ENCODE measurements at regions not wholly inside any gene's neighbourhood (a gene's known extent, or its start where the extent isn't known, plus 50 kb on each side); places are given as distances from the start of the nearest gene placed in this dataset.

DNA sequence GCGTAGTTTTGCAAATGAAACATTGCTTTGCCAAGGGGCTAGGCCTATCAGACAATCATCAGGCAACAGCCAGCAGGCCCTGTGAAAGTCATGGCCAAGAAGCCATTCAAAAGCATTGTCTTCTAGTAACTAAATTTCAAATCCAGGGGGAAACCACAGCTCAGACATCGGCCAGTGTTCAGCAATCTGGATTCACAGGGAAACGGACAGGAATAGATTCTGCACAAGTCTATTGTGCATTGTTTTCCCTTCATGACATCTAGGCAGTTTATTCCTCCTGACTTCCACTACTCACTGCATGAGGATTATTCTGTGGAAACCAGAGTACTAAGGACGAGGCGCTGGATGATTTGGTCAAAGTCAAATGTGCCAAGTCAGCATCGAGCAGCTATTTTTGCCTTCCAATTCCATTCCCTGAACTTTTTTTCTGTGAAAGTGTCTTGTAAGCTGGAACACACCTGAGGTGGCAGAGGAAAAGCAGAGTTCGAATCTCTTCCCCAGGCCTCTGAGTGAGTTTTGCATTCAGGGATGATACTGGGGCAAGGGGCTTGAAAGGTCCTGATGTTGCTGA lies 75.4 kb downstream of the VCPKMT start:
- no peak for DNase-seq

GRCh38 chr14:50041980-50042379 lies 74.4 kb downstream of the VCPKMT start:
- DNase-seq: no peak

DNA sequence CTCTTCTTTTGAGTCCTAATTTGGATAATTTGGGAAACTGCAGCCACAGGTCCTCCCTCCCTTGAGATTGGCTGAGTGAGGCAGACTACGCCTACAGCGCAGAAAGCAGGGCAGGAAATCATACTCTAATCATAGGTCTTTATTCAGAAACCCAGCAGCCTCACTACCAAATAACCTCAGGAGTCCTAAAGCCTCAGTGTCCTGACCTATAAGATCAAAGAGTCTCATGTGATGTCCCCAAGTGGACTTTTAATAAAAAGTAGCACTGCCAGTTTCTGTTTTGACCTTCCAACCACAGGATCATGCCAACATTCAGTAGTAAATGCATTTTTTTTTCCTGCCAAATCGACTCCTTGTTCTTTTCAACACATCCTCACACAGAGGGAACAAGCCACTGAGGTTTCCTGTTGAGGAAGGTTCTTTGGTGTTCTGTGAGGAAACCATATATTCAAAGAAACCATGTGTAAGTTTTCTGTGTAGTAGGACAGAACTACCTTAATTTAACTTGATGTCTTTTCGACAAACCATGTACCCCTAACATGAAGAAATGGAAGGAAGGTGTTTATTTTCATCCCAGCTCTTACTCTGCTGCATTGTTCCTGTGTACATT lies 72.2 kb downstream of the VCPKMT start:
- DNase-seq: no peak

DNA sequence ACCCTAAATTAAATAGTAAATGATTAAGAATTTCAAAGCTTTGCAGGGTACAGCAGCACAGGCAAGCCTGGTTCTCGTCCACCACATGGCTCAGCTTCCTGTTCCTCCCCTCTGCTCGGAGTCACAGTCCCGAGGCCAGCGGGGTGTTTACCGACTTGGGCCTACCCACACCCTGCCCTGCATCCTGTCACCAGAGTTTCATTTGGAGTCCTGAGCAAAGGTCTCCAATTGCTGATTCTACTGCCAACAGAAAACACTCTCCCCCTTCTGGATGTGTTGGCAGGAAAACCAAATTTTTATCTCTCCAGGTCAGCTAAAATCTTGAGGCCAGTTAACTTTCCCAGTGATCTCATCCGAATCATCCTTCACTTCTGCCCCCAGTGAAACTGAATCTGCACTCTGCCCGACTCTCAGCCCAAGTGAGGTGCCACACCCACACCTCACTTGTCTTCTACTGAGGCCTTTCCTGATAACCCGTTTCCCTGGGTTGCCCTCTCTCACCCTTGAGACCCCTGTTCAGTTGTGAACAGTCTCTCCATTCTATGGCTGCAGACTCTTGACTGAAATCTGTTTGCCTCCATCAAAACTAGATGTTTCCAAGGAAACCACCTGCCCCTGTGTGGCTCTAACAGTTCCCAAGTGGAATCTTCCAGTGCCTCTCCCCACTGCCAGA lies 71.2 kb downstream of the VCPKMT start:
- DNase-seq: no peak

DNA sequence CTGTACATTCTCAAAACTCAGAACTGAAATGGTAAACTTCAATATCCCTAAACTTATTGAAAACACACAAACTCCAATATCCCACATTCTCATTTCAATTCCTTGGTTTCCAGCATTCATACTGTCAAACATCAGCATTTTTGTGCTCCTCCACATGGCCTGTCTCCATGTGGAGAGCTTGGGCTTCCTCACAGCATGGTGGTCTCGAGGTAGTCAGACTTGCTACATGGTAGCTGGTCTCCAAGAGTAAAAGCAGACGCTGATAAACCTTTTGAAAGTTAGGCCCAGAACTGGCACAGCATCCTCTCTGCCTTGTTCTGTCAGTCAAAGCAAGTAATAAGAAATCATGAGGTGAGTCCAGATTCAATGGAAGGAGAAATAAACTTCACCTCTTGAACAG lies 70.5 kb downstream of the VCPKMT start:
- DNase-seq: no peak

DNA sequence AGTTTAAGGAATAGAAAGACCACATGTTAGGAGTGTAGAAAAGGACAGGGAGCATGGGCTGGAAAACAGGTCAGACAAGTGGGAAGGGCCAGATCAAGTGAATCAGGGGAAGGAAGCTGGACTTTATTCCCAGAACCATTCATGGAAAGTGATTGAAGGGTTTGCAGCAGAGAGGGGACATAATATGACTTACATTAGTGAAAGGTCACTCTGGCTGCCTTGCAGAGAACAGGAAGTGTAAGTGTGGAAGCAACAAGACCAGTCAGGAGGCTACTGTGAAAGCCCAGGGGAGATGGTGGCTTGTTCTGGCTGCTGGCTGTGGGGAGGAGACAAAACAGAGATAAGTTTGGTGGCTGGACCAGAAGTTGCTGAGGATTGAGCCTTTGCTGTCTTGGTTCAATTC lies 69.1 kb downstream of the VCPKMT start:
- DNase-seq: no peak

- no peak for DNase-seq
These were observed 67.3 kb downstream of the VCPKMT start for GRCh38 chr14:50049093-50049492.

GRCh38 chr14:50049703-50050570 lies 66.4 kb downstream of the VCPKMT start:
- DNase-seq: no peak

DNA sequence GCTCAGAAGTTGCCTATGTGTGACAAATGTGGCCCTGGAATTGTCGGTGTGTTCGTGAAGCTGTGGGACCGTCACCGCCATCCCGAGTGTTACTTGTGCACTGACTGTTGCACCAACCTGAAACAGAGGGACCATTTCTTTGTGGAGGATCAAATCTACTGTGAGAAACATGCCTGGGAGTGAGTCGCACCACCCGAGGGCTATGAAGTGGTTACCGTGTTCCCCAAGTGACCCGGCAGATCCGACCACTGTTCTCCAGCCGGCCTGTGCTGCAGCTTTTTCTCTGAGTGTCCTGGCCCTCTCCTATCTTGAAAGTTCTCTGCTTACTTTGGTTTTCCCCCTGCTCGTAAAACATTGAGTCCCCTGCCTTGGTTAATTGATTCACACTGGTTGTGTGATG lies 65.3 kb downstream of the VCPKMT start:
- DNase-seq: no peak

DNA sequence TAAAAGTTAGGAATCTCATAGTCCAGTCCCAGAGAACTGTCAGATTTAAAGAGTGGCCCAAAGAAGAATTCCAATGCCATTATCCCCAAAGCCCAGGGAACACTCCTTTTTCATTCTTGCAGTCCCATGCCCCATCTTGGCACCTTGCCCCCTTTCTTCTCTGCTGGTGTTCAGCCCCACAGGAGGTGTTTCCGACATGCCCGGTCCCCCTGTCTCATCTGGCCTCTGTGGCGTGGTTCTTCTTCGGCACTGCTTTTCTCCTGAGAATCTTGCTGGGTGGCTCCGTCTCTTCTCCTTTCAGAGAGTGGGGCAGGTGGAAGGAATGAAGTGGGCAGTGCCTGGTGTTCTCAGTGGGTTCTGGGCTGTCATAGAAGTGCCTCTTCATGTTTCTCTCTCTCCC lies 64.7 kb downstream of the VCPKMT start:
- no peak for DNase-seq

DNA sequence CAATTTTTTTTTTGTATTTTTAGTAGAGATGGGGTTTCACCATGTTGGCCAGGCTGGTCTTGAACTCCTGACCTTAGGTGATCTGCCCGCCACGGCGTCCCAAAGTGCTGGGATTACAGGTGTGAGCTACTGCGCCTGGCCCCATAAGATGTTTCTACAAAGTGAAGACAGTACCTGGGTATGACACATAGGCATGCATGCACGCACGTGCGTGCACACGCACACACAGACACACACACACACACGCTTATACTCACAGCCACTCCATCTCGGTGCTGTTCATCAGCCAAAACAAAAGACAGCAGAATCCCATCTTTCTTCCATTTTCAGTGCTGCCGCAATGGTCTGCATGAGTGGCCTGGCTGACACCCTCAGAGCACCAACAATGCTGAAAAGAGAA lies 63.9 kb downstream of the VCPKMT start:
- DNase-seq: no peak

DNA sequence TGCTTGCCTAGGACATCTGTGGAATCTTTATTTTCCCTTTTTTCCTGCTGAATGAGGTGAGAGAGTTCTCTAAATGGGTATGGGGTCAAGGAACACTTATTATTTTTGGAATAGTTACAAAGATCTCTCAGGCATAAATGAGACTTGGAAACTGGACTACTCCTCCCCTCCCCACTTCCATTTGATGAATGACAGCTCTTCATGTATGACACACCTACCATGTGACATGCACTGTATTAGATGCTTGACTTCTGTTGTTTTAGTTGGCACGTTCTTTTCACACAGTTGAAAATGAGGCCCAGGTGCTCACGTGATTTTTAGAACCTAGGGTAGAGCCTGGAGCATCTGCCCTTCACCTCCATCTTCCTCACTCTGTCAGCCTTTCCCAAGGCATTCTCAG lies 62.4 kb downstream of the VCPKMT start:
- DNase-seq: no peak

DNA sequence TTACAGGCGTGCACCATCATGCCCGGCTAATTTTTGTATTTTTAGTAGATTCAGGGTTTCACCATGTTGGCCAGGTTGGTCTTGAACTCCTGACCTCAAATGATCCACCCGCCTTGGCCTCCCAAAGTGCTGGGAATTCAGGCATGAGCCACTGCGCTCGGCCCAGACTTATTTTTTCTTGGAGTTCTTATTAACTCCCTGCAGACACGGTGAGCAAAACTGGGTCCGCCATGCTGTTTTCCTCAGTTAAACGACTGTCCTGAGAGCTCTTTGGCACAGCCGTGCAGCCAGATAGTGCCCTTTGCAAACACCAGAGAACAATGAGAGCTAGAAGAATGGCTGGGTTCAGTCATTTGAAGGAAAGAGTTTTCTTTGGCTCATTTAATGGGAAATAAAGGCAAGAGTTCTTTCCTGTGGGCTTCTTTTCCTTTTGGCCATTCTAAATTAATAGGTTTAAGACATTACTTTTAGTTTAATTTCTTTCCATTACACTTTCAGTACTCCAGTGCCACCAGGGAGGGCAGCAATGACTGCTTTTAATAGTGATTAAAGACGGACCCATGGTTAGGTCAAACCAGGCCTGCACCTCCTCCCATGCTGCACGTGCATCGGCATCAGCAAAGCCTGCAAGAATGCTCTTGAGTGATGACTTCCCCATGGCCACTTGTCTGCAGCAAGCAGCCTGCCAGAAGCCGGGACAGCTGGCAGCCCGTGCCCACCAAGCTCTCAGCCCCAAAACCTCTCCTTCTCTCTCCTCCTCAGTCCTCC lies 60.7 kb downstream of the VCPKMT start:
- no peak for DNase-seq

GRCh38 chr14:50056435-50056834 lies 59.9 kb downstream of the VCPKMT start:
- no peak for DNase-seq

GRCh38 chr14:50057331-50057730 lies 59.0 kb downstream of the VCPKMT start:
- DNase-seq: no peak

DNA sequence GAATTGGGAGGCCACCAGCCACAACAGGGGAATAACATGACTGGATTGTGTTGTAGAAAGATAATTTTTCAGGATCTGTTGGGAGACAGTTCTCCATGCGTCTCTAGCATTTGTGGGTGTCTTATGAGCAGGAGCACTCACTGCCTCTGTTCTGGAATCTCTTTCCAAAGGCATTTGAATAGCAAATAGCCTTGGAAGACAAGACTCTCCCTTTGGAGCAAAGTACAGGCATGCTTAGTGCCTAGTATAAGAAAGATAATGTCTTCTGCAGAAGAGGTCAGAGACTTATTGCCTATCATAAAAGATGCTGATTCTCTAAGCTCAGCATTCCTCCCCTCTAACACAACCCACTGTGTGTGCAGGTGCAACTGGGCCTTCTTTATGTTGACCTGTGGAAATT lies 58.3 kb downstream of the VCPKMT start:
- no peak for DNase-seq
